GM12878 (cell line): ENCODE measurements at regions not wholly inside any gene's neighbourhood (a gene's known extent, or its start where the extent isn't known, plus 50 kb on each side); places are given as distances from the start of the nearest gene placed in this dataset.

Source experiments
- HDAC2 ChIP-seq: fragments of 200-600 bp; sonication (generic); IDR thresholded peaks from 2 replicates; pipeline ENCODE4 v1.6.1; 2017
- TF ChIP-seq, protein P1 (sequence below): fragments of 450-650 bp; conservative IDR thresholded peaks from 2 replicates; pipeline ENCODE4 v1.6.1; 2017; ENCODE audit warnings: mild to moderate bottlenecking, moderate library complexity
- TF ChIP-seq, protein P2 (sequence below): fragments of 450-650 bp; formaldehyde crosslinking; IDR thresholded peaks from 2 replicates; pipeline ENCODE4 v1.5.0; 2022; ENCODE audit warnings: mild to moderate bottlenecking, missing genetic modification characterization
- TF ChIP-seq, protein P3 (sequence below): fragments of 150-350 bp; IDR thresholded peaks from 2 replicates; pipeline ENCODE4 v1.6.1; 2014; ENCODE audit warnings: mild to moderate bottlenecking, low read depth, low read length
- TF ChIP-seq, protein P4 (sequence below): fragments of 450-650 bp; IDR thresholded peaks from 2 replicates; pipeline ENCODE4 v1.6.1; 2017; ENCODE audit warnings: low read depth, mild to moderate bottlenecking, moderate library complexity
- TF ChIP-seq, protein P5 (sequence below): fragments of 450-650 bp; IDR thresholded peaks from 2 replicates; pipeline ENCODE4 v1.6.1; 2017; ENCODE audit warnings: mild to moderate bottlenecking, moderate library complexity

DNA sequence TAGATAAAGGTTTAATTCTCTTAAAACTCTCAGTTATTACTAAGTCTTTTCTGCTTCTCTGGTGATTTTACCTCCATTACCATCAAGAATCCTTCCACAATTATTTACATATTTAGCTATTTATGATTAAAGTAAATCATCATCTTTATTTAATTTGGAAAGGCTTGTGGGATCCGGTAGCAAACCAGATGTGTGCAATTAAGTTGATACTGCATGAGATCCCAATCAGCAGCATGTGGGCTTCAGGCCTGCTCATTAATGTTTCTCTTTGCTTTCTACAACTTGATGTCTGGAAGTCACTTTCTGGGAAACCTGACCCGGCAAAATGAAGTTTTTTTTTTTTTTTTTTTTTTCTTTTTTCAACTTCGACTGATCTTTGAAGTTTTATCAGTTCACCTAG lies 558.4 kb upstream of the ANO5 start (continued):
- TF ChIP-seq, protein P1, sequence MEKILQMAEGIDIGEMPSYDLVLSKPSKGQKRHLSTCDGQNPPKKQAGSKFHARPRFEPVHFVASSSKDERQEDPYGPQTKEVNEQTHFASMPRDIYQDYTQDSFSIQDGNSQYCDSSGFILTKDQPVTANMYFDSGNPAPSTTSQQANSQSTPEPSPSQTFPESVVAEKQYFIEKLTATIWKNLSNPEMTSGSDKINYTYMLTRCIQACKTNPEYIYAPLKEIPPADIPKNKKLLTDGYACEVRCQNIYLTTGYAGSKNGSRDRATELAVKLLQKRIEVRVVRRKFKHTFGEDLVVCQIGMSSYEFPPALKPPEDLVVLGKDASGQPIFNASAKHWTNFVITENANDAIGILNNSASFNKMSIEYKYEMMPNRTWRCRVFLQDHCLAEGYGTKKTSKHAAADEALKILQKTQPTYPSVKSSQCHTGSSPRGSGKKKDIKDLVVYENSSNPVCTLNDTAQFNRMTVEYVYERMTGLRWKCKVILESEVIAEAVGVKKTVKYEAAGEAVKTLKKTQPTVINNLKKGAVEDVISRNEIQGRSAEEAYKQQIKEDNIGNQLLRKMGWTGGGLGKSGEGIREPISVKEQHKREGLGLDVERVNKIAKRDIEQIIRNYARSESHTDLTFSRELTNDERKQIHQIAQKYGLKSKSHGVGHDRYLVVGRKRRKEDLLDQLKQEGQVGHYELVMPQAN, result no peak
- TF ChIP-seq, protein P2, sequence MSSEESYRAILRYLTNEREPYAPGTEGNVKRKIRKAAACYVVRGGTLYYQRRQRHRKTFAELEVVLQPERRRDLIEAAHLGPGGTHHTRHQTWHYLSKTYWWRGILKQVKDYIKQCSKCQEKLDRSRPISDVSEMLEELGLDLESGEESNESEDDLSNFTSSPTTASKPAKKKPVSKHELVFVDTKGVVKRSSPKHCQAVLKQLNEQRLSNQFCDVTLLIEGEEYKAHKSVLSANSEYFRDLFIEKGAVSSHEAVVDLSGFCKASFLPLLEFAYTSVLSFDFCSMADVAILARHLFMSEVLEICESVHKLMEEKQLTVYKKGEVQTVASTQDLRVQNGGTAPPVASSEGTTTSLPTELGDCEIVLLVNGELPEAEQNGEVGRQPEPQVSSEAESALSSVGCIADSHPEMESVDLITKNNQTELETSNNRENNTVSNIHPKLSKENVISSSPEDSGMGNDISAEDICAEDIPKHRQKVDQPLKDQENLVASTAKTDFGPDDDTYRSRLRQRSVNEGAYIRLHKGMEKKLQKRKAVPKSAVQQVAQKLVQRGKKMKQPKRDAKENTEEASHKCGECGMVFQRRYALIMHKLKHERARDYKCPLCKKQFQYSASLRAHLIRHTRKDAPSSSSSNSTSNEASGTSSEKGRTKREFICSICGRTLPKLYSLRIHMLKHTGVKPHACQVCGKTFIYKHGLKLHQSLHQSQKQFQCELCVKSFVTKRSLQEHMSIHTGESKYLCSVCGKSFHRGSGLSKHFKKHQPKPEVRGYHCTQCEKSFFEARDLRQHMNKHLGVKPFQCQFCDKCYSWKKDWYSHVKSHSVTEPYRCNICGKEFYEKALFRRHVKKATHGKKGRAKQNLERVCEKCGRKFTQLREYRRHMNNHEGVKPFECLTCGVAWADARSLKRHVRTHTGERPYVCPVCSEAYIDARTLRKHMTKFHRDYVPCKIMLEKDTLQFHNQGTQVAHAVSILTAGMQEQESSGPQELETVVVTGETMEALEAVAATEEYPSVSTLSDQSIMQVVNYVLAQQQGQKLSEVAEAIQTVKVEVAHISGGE (CRISPR knock-in tag), result no peak
- no peak for TF ChIP-seq HDAC2
- TF ChIP-seq, protein P3, sequence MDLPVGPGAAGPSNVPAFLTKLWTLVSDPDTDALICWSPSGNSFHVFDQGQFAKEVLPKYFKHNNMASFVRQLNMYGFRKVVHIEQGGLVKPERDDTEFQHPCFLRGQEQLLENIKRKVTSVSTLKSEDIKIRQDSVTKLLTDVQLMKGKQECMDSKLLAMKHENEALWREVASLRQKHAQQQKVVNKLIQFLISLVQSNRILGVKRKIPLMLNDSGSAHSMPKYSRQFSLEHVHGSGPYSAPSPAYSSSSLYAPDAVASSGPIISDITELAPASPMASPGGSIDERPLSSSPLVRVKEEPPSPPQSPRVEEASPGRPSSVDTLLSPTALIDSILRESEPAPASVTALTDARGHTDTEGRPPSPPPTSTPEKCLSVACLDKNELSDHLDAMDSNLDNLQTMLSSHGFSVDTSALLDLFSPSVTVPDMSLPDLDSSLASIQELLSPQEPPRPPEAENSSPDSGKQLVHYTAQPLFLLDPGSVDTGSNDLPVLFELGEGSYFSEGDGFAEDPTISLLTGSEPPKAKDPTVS, result no peak
- TF ChIP-seq, protein P4, sequence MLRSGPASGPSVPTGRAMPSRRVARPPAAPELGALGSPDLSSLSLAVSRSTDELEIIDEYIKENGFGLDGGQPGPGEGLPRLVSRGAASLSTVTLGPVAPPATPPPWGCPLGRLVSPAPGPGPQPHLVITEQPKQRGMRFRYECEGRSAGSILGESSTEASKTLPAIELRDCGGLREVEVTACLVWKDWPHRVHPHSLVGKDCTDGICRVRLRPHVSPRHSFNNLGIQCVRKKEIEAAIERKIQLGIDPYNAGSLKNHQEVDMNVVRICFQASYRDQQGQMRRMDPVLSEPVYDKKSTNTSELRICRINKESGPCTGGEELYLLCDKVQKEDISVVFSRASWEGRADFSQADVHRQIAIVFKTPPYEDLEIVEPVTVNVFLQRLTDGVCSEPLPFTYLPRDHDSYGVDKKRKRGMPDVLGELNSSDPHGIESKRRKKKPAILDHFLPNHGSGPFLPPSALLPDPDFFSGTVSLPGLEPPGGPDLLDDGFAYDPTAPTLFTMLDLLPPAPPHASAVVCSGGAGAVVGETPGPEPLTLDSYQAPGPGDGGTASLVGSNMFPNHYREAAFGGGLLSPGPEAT, result no peak
- TF ChIP-seq, protein P5, sequence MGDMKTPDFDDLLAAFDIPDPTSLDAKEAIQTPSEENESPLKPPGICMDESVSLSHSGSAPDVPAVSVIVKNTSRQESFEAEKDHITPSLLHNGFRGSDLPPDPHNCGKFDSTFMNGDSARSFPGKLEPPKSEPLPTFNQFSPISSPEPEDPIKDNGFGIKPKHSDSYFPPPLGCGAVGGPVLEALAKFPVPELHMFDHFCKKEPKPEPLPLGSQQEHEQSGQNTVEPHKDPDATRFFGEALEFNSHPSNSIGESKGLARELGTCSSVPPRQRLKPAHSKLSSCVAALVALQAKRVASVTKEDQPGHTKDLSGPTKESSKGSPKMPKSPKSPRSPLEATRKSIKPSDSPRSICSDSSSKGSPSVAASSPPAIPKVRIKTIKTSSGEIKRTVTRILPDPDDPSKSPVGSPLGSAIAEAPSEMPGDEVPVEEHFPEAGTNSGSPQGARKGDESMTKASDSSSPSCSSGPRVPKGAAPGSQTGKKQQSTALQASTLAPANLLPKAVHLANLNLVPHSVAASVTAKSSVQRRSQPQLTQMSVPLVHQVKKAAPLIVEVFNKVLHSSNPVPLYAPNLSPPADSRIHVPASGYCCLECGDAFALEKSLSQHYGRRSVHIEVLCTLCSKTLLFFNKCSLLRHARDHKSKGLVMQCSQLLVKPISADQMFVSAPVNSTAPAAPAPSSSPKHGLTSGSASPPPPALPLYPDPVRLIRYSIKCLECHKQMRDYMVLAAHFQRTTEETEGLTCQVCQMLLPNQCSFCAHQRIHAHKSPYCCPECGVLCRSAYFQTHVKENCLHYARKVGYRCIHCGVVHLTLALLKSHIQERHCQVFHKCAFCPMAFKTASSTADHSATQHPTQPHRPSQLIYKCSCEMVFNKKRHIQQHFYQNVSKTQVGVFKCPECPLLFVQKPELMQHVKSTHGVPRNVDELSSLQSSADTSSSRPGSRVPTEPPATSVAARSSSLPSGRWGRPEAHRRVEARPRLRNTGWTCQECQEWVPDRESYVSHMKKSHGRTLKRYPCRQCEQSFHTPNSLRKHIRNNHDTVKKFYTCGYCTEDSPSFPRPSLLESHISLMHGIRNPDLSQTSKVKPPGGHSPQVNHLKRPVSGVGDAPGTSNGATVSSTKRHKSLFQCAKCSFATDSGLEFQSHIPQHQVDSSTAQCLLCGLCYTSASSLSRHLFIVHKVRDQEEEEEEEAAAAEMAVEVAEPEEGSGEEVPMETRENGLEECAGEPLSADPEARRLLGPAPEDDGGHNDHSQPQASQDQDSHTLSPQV, result no peak
